ENCODE measurements at regions not wholly inside any gene's neighbourhood (a gene's known extent, or its start where the extent isn't known, plus 50 kb on each side); places are given as distances from the start of the nearest gene placed in this dataset.

DNA sequence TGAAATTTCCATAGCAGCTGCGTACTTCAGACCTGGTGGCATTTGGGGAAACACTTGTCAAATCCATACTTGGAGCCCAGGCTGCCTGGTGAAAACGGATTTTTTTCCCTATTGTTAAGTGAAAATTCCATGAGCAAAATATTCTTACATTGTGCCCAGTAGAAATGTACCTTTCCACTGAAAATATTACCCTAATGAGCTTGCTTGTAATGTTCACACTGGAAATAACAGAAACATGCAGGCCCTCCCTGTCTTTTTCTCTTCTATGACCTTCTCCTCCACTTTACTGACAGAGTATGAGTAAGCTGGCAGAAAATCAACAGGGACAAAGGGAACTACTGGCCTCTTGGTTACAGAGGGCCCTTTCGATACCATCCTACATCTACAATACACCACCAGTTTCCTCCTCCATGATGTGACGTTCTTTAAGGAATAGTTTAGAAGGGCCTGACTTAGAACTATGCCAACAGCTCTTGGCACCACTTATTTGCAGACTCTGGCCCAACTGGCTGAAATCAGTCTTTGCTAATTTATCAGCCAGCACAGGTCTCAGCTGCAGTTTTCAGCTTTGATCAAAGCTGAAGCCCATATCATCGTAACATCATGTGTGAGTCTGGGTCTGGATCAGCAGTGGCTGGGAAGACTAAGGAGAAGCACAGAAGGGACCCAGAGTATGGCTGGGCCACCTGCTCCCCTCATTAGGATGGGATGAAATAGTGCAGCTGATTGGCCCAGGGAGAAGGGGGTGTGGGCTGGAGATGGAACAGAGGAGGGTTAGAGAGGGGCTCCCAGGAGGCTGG is 272.2 kb upstream of the ID2 start:
- Mint-ChIP-seq H3K36me3 (no peaks in the 10 kb centered on the region), H3K9me3 (peaks cover 0 to under 1% (median 0%) of the 10 kb centered on the region in 7 donors), H3K27me3 (no peaks in the 10 kb centered on the region), H3K27ac (peak overlapping the region in 1 of 3 donors; percentile 78), H3K4me3 (no peak overlapping the region), H3K4me1 (peaks cover 5 to 20% (median 13%) of the 10 kb centered on the region in 4 donors)
- Histone ChIP-seq H3K9me3 (ENCODE audit: control insufficient read depth in 2 of 2, low read length in 2 of 2) (no peaks in the 10 kb centered on the region), H3K4me3 (ENCODE audit: low read depth, low read length) (peak overlapping the region; percentile 14), H3K27ac (ENCODE audit: insufficient read depth, low read length, poor library complexity, severe bottlenecking) (no peak overlapping the region), H3K27me3 (ENCODE audit: control insufficient read depth, insufficient read depth, low read length) (no peaks in the 10 kb centered on the region), H3K36me3 (ENCODE audit: control insufficient read depth, insufficient read depth, low read length) (no peaks in the 10 kb centered on the region), H3K4me1 (ENCODE audit: control insufficient read depth, insufficient read depth, low read length, poor library complexity, severe bottlenecking) (peaks cover 4% of the 10 kb centered on the region)
- DNase-seq (no peak), ATAC-seq (ENCODE audit: low read depth in 2 of 2) (no peak)

DNA sequence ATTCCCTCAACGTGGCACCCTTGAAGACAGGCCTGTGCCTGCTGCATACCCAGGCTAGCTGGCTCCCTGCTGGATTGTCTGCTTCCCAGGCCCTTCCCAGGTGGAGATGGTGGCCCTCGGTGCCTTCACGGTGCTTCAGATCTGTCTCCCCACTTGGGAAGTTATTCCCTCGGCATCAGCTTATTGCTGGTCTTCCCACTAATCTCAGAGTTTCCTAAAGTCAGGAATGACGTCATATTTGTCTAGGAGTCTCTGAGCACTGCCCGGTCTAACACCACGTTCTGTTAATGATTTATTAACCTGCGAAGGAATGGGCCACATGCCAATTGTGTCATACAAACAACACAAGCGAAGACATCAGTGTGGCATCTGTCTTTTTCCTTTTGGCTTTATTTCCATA is 269.8 kb upstream of the ID2 start:
- Mint-ChIP-seq H3K4me3 (no peak overlapping the region), H3K4me1 (peaks cover 5 to 20% (median 13%) of the 10 kb centered on the region in 4 donors), H3K36me3 (no peaks in the 10 kb centered on the region), H3K27me3 (no peaks in the 10 kb centered on the region), H3K9me3 (no peaks in the 10 kb centered on the region), H3K27ac (no peak overlapping the region)
- H3K4me3 ChIP-seq (ENCODE audit: low read depth, low read length): no peak overlapping the region
- DNase-seq: no peak
- ATAC-seq (ENCODE audit: low read depth in 2 of 2): no peak
- no peaks in the 10 kb centered on the region for H3K9me3 ChIP-seq (ENCODE audit: control insufficient read depth in 2 of 2, low read length in 2 of 2)
- no peak overlapping the region for H3K27ac ChIP-seq (ENCODE audit: insufficient read depth, low read length, poor library complexity, severe bottlenecking)
- H3K4me1 ChIP-seq (ENCODE audit: control insufficient read depth, insufficient read depth, low read length, poor library complexity, severe bottlenecking): peaks cover 4% of the 10 kb centered on the region
- no peaks in the 10 kb centered on the region for H3K36me3 ChIP-seq (ENCODE audit: control insufficient read depth, insufficient read depth, low read length)
- no peaks in the 10 kb centered on the region for H3K27me3 ChIP-seq (ENCODE audit: control insufficient read depth, insufficient read depth, low read length)

DNA sequence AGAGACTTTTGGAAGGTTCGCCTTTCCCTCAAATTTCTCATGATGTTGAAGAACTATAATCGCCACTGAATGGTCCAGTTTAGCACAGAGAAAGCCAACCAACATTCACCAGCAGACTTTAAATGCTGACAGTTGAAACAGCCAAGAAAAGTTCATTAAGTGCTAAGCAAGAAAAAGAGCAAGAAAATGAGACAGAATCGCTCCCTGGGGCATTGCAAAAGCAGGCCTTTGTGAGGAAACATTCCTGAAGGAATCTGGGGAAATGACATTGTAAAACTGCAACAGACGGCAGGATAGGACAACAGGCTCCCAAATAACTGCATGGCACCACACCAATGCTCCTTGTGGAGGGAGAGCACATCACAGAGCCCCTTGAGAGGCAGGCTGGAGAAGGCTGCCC is 269.3 kb upstream of the ID2 start:
- ATAC-seq (ENCODE audit: low read depth in 2 of 2) (no peak), DNase-seq (no peak)
- no peak overlapping the region for H3K27ac ChIP-seq (ENCODE audit: insufficient read depth, low read length, poor library complexity, severe bottlenecking)
- no peaks in the 10 kb centered on the region for H3K9me3 Mint-ChIP-seq
- no peak overlapping the region for H3K4me3 Mint-ChIP-seq
- H3K4me3 ChIP-seq (ENCODE audit: low read depth, low read length): no peak overlapping the region
- H3K4me1 ChIP-seq (ENCODE audit: control insufficient read depth, insufficient read depth, low read length, poor library complexity, severe bottlenecking): peaks cover 4% of the 10 kb centered on the region
- no peak overlapping the region for H3K27ac Mint-ChIP-seq
- no peaks in the 10 kb centered on the region for H3K27me3 ChIP-seq (ENCODE audit: control insufficient read depth, insufficient read depth, low read length)
- no peaks in the 10 kb centered on the region for H3K27me3 Mint-ChIP-seq
- no peaks in the 10 kb centered on the region for H3K36me3 Mint-ChIP-seq
- no peaks in the 10 kb centered on the region for H3K36me3 ChIP-seq (ENCODE audit: control insufficient read depth, insufficient read depth, low read length)
- H3K9me3 ChIP-seq (ENCODE audit: control insufficient read depth in 2 of 2, low read length in 2 of 2): no peaks in the 10 kb centered on the region
- peaks cover 5 to 20% (median 13%) of the 10 kb centered on the region in 4 donors for H3K4me1 Mint-ChIP-seq

DNA sequence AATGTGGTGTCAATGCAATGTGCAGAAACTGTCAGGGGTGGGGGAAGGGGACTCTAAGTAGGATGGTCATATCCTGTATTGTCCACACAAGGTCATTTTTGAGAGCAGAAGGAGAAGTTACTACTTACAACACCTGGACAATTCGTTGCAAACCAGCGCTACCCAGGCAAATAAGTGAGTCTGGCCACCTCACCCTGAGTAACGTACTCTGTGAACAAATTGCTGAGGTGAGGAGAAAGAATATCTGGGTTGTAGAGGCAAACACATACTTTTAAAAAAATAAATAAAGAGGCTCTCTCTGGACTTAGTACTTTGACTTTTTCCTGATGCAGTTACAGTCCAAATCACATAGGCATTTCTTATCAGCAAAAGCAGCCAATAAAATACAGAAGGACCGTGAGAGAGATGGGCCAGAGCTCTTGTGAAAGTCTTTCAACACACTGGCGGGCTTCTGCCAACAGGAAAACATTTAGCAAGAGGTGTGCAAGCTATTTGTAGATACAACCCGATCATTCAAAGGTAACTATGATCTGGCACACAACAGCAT is 268.2 kb upstream of the ID2 start:
- Histone ChIP-seq H3K27me3 (ENCODE audit: control insufficient read depth, insufficient read depth, low read length) (no peaks in the 10 kb centered on the region), H3K9me3 (ENCODE audit: control insufficient read depth in 2 of 2, low read length in 2 of 2) (no peaks in the 10 kb centered on the region), H3K4me3 (ENCODE audit: low read depth, low read length) (no peak overlapping the region), H3K27ac (ENCODE audit: insufficient read depth, low read length, poor library complexity, severe bottlenecking) (no peak overlapping the region), H3K36me3 (ENCODE audit: control insufficient read depth, insufficient read depth, low read length) (no peaks in the 10 kb centered on the region), H3K4me1 (ENCODE audit: control insufficient read depth, insufficient read depth, low read length, poor library complexity, severe bottlenecking) (peaks cover 3% of the 10 kb centered on the region)
- no peaks in the 10 kb centered on the region for H3K36me3 Mint-ChIP-seq
- DNase-seq (no peak), ATAC-seq (ENCODE audit: low read depth in 2 of 2) (no peak)
- H3K9me3 Mint-ChIP-seq: no peaks in the 10 kb centered on the region
- no peak overlapping the region for H3K4me3 Mint-ChIP-seq
- H3K27ac Mint-ChIP-seq: no peak overlapping the region
- peaks cover 5 to 15% (median 9%) of the 10 kb centered on the region in 4 donors for H3K4me1 Mint-ChIP-seq
- no peaks in the 10 kb centered on the region for H3K27me3 Mint-ChIP-seq

DNA sequence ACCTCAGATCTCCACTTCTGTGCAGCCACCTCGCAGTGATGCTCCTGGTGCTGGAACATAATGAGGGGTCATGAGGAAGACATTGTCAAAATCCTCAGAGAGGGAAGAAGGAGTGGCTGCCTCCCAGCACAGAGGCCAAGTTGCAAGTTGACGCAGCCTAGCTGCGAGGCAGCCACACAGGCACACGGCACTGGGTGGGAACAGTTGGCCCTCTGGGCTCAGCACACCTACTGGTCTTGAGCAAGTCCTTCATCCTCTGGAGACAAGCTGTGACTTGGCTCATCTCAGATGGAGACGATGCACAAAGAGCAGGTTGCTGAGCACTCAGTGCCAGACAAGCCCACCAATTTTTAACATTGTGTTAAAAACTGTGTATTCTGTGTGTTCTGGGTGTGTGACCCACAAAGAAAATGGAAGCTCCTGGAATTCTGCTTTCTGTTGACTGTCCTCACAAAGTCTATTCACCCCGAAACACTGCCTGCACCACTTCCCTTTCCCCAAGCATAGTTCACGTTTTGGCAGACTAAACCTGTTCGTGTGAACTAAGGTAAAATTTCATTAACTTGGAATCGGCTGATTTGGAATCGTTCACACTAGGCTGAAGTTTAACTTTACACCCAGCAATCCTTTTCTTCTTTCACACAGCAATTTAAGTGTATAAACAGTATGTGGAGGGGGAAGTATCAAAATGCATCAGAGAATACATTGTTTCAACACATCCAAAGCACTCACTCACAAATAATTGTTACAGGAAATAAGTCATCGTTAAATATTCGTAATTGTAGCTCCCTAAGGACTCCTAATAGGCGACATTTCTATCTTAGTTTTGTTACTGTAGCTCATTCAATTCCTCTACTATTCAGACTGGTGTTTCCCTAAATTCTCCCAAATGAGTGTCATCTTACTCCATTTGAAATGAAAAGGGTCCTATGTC is 266.6 kb upstream of the ID2 start:
- H3K9me3 ChIP-seq (ENCODE audit: control insufficient read depth in 2 of 2, low read length in 2 of 2): no peaks in the 10 kb centered on the region
- no peak overlapping the region for H3K4me3 ChIP-seq (ENCODE audit: low read depth, low read length)
- H3K27ac Mint-ChIP-seq: no peak overlapping the region
- no peaks in the 10 kb centered on the region for H3K36me3 ChIP-seq (ENCODE audit: control insufficient read depth, insufficient read depth, low read length)
- H3K9me3 Mint-ChIP-seq: peaks cover 0 to 2% (median 0%) of the 10 kb centered on the region in 7 donors
- H3K36me3 Mint-ChIP-seq: no peaks in the 10 kb centered on the region
- H3K27me3 Mint-ChIP-seq: no peaks in the 10 kb centered on the region
- no peak for ATAC-seq (ENCODE audit: low read depth in 2 of 2)
- H3K4me3 Mint-ChIP-seq: no peak overlapping the region
- no peak for DNase-seq
- H3K4me1 ChIP-seq (ENCODE audit: control insufficient read depth, insufficient read depth, low read length, poor library complexity, severe bottlenecking): no peaks in the 10 kb centered on the region
- H3K27me3 ChIP-seq (ENCODE audit: control insufficient read depth, insufficient read depth, low read length): no peaks in the 10 kb centered on the region
- no peak overlapping the region for H3K27ac ChIP-seq (ENCODE audit: insufficient read depth, low read length, poor library complexity, severe bottlenecking)
- peaks cover 0 to 8% (median 2%) of the 10 kb centered on the region in 4 donors for H3K4me1 Mint-ChIP-seq

DNA sequence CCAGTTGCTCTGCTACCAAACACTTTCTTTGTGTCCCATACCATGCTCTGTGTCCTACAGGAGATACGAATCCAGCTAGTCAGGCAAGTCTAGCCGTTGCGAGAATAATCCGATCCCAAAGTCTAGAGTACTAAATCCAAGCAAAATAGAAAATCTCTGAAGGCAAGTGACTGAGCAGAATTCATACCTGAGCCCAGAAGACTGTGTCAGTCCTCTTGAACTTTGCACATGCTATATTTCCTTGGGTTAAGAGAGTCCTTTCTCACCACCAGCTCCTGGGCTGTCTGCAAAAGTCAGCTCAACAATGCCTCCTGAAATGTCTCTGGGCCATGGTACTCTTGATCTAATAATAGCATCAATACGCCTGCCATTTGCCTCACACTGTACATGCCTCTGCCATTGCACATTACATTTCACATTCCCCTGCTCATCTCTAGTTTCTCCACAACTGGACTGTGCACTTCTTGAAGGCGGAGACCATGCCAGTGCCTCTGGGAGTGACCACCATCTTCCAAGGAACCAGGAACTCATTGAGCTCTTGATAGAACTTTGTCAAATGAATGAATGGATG is 265.8 kb upstream of the ID2 start:
- Histone ChIP-seq H3K27me3 (ENCODE audit: control insufficient read depth, insufficient read depth, low read length) (no peaks in the 10 kb centered on the region), H3K4me1 (ENCODE audit: control insufficient read depth, insufficient read depth, low read length, poor library complexity, severe bottlenecking) (no peaks in the 10 kb centered on the region), H3K36me3 (ENCODE audit: control insufficient read depth, insufficient read depth, low read length) (no peaks in the 10 kb centered on the region), H3K27ac (ENCODE audit: insufficient read depth, low read length, poor library complexity, severe bottlenecking) (no peak overlapping the region), H3K4me3 (ENCODE audit: low read depth, low read length) (no peak overlapping the region), H3K9me3 (ENCODE audit: control insufficient read depth in 2 of 2, low read length in 2 of 2) (no peaks in the 10 kb centered on the region)
- H3K4me1 Mint-ChIP-seq: peaks cover 0 to 8% (median 0%) of the 10 kb centered on the region in 4 donors
- DNase-seq (no peak), ATAC-seq (ENCODE audit: low read depth in 2 of 2) (no peak)
- no peaks in the 10 kb centered on the region for H3K36me3 Mint-ChIP-seq
- no peaks in the 10 kb centered on the region for H3K27me3 Mint-ChIP-seq
- peaks cover 0 to 2% (median 0%) of the 10 kb centered on the region in 7 donors for H3K9me3 Mint-ChIP-seq
- no peak overlapping the region for H3K4me3 Mint-ChIP-seq
- no peak overlapping the region for H3K27ac Mint-ChIP-seq

DNA sequence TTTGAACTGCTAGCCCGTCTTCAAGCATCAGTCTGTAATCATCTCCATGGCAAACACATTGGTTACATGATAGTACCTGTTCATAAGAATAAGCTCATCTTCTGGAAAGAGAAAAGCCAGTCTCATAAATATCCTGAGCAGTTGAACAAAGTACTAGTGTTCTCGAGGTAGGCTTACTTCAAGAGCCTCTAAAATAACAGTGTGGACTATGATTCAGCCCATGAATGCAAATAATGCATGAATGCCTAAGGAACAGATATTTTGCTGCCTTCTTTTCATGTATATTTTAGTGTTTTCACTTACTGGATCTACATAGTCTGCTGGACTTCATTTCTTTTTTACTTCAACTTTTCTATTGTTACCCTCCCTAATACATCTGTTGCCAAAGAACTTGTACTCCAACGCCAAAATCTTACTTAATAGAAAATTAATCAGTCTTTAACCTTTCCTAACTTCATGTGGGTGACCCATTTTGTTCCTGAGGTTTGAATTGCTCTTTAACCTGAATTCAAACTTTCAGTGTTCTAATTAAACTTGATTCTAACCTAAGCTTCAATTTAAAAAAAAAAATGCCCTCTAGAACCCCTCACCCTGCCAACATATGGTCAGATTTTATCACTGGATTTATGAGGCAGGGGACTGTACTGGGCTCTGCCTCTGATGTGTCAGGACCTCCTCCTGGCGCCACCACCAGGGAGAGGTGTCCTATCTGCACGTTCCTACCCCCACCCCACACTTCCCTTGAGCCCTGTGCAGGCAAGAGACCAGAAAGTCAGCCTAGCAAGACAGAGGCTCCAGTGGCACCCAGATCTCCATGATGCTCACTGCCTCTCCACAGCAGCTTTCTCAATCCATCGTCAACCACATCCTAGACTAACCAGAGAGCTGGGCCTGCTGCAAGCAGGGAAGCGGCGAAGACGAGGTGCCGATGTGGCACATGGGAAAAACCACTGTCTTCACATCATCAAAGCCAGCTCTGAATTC is 264.7 kb upstream of the ID2 start:
- H3K36me3 Mint-ChIP-seq: no peaks in the 10 kb centered on the region
- DNase-seq (no peak), ATAC-seq (ENCODE audit: low read depth in 2 of 2) (no peak)
- Histone ChIP-seq H3K27me3 (ENCODE audit: control insufficient read depth, insufficient read depth, low read length) (no peaks in the 10 kb centered on the region), H3K4me3 (ENCODE audit: low read depth, low read length) (no peak overlapping the region), H3K4me1 (ENCODE audit: control insufficient read depth, insufficient read depth, low read length, poor library complexity, severe bottlenecking) (no peaks in the 10 kb centered on the region), H3K27ac (ENCODE audit: insufficient read depth, low read length, poor library complexity, severe bottlenecking) (no peak overlapping the region), H3K9me3 (ENCODE audit: control insufficient read depth in 2 of 2, low read length in 2 of 2) (no peaks in the 10 kb centered on the region), H3K36me3 (ENCODE audit: control insufficient read depth, insufficient read depth, low read length) (no peaks in the 10 kb centered on the region)
- H3K27ac Mint-ChIP-seq: no peak overlapping the region
- no peaks in the 10 kb centered on the region for H3K27me3 Mint-ChIP-seq
- no peaks in the 10 kb centered on the region for H3K4me1 Mint-ChIP-seq
- H3K9me3 Mint-ChIP-seq: peaks cover 0 to 2% (median 0%) of the 10 kb centered on the region in 7 donors
- no peak overlapping the region for H3K4me3 Mint-ChIP-seq
